SK-N-SH (cell line): ENCODE measurements at regions not wholly inside any gene's neighbourhood (a gene's known extent, or its start where the extent isn't known, plus 50 kb on each side); places are given as distances from the start of the nearest gene placed in this dataset.
A peak's percentile ranks its signal among the peaks of the same experiment; 100 is the strongest.

Experiments used
- CTCF ChIA-PET: fragments of 300-600, 350-600 bp; formaldehyde crosslinking; extraction: SDS; loops from one replicate; lab custom pipeline; 2021; lab: Yijun Ruan, JAX
- POLR2A ChIA-PET: fragments of 350-600 bp; sonication (Branson Sonifier 250); formaldehyde crosslinking; extraction: SDS; loops from one replicate; lab custom pipeline; 2020; ENCODE audit warnings: antibody characterized with exemption, inconsistent platforms; lab: Yijun Ruan, JAX
- DNase-seq: peaks from one replicate; pipeline ENCODE4 v3.0.0; 2012
- H2AFZ ChIP-seq: fragments of 200-600 bp; sonication (generic); 2 replicates; pipeline ENCODE4 v1.8.1; 2016; ENCODE audit warnings: antibody characterized with exemption, mild to moderate bottlenecking, low read depth
- H3F3A ChIP-seq: fragments of 200-600 bp; sonication (generic); replicated peaks from 2 replicates; pipeline ENCODE3; 2016; ENCODE audit warnings: antibody characterized with exemption, mild to moderate bottlenecking; ENCODE audit not compliant: insufficient read depth
- H3K27ac ChIP-seq, 2 experiments: fragments of 200-500 bp in 1 of 2; fragments of 200-600 bp in 1 of 2; sonication (Bioruptor generic) in 1 of 2; sonication (generic), shearing (Covaris generic) in 1 of 2; 2 replicates each; pipeline versions ENCODE4 v1.5.1 to v1.6.1; 2014 to 2016; ENCODE audit warnings: low read depth in 2 of 2, inconsistent platforms in 1 of 2, low read length in 1 of 2, mild to moderate bottlenecking in 1 of 2, mixed read lengths in 1 of 2
- H3K27me3 ChIP-seq: fragments of 200-600 bp; sonication (generic), shearing (Covaris generic); 2 replicates; pipeline ENCODE4 v1.6.1; 2016; ENCODE audit warnings: mixed run types; ENCODE audit not compliant: insufficient read depth
- H3K36me3 ChIP-seq, 2 experiments: fragments of 200-500 bp in 1 of 2; fragments of 200-600 bp in 1 of 2; sonication (Bioruptor generic) in 1 of 2; sonication (generic) in 1 of 2; replicated peaks in 1 of 2; 2 replicates each; pipeline versions ENCODE3 to v1.5.1; 2014 to 2016; ENCODE audit warnings: low read length in 1 of 2, mild to moderate bottlenecking in 1 of 2; ENCODE audit not compliant: insufficient read depth in 2 of 2, control insufficient read depth in 1 of 2
- H3K4me1 ChIP-seq, 2 experiments: fragments of 200-500 bp in 1 of 2; fragments of 200-600 bp in 1 of 2; sonication (Bioruptor generic) in 1 of 2; sonication (generic), shearing (Covaris generic) in 1 of 2; 2 replicates each; pipeline versions ENCODE4 v1.5.1 to v1.6.1; 2014 to 2016; ENCODE audit warnings: low read depth in 1 of 2, low read length in 1 of 2, mixed run types in 1 of 2; ENCODE audit not compliant: insufficient read depth in 2 of 2, control insufficient read depth in 1 of 2
- H3K4me2 ChIP-seq: fragments of 200-600 bp; sonication (generic), shearing (Covaris generic); 2 replicates; pipeline ENCODE4 v1.6.1; 2017; ENCODE audit warnings: mixed run types
- H3K4me3 ChIP-seq, 2 experiments: fragments of 200-500 bp in 1 of 2; fragments of 200-600 bp in 1 of 2; sonication (Bioruptor generic) in 1 of 2; sonication (generic), shearing (Covaris generic) in 1 of 2; 2 replicates each; pipeline versions ENCODE4 v1.5.1 to v1.8.1; 2014 to 2016; ENCODE audit warnings: low read depth in 2 of 2, inconsistent platforms in 1 of 2, low read length in 1 of 2, mild to moderate bottlenecking in 1 of 2, mixed read lengths in 1 of 2, moderate library complexity in 1 of 2
- H3K79me2 ChIP-seq: fragments of 200-600 bp; sonication (generic); 2 replicates; pipeline ENCODE4 v1.8.1; 2017; ENCODE audit warnings: mild to moderate bottlenecking; ENCODE audit not compliant: insufficient read depth
- H3K9ac ChIP-seq: fragments of 200-600 bp; sonication (generic); 2 replicates; pipeline ENCODE4 v1.6.1; 2017; ENCODE audit warnings: mixed run types
- H3K9me2 ChIP-seq: fragments of 200-600 bp; sonication (generic); 2 replicates; pipeline ENCODE4 v1.6.1; 2017; ENCODE audit warnings: mixed run types
- H3K9me3 ChIP-seq: fragments of 200-600 bp; sonication (generic); 2 replicates; pipeline ENCODE4 v1.6.1; 2017; ENCODE audit warnings: mixed run types, mild to moderate bottlenecking, moderate library complexity
- H4K20me1 ChIP-seq: fragments of 200-600 bp; sonication (generic); 2 replicates; pipeline ENCODE4 v1.6.1; 2017; ENCODE audit warnings: mild to moderate bottlenecking, mixed run types; ENCODE audit not compliant: insufficient read depth
- ELF1 ChIP-seq: IDR thresholded peaks from 2 replicates; pipeline ENCODE4 v1.4.0; 2012
- EP300 ChIP-seq, 2 experiments: IDR thresholded peaks; 2 replicates each; pipeline versions ENCODE4 v1.4.0 to v1.6.1; 2012; ENCODE audit warnings: borderline replicate concordance in 1 of 2, low read depth in 1 of 2, low read length in 1 of 2
- FOSL2 ChIP-seq: IDR thresholded peaks from 2 replicates; pipeline ENCODE4 v1.4.0; 2012; ENCODE audit warnings: low read depth, mild to moderate bottlenecking, moderate library complexity, borderline replicate concordance
- FOXM1 ChIP-seq: IDR thresholded peaks from 2 replicates; pipeline ENCODE4 v1.4.0; 2012; ENCODE audit warnings: low read depth, mild to moderate bottlenecking
- GABPA ChIP-seq: IDR thresholded peaks from 2 replicates; pipeline ENCODE4 v1.4.0; 2012; ENCODE audit warnings: low read depth, mild to moderate bottlenecking
- GATA2 ChIP-seq: sonication (generic); formaldehyde crosslinking; IDR thresholded peaks from 2 replicates; pipeline ENCODE4 v1.5.0; 2020; ENCODE audit warnings: mild to moderate bottlenecking, missing genetic modification reagents
- JUND ChIP-seq: IDR thresholded peaks from 2 replicates; pipeline ENCODE4 v1.4.0; 2012
- NFIC ChIP-seq: IDR thresholded peaks from 2 replicates; pipeline ENCODE4 v1.4.0; 2012; ENCODE audit warnings: borderline replicate concordance
- POLR2AphosphoS5 ChIP-seq: IDR thresholded peaks from 2 replicates; pipeline ENCODE4 v1.6.1; 2012; ENCODE audit warnings: low read depth, low read length
- RAD21 ChIP-seq: IDR thresholded peaks from 2 replicates; pipeline ENCODE4 v1.6.1; 2012; ENCODE audit warnings: mild to moderate bottlenecking, low read length
- RCOR1 ChIP-seq: fragments of 150-350 bp; IDR thresholded peaks from 2 replicates; pipeline ENCODE4 v1.6.1; 2017; ENCODE audit warnings: antibody characterized with exemption, low read length
- RXRA ChIP-seq: IDR thresholded peaks from 2 replicates; pipeline ENCODE4 v1.4.0; 2012; ENCODE audit warnings: low read depth, mild to moderate bottlenecking, borderline replicate concordance
- SMC3 ChIP-seq: IDR thresholded peaks from 2 replicates; pipeline ENCODE4 v1.6.1; 2012; ENCODE audit warnings: low read depth, low read length, improper control_type of control experiment
- YY1 ChIP-seq: IDR thresholded peaks from 2 replicates; pipeline ENCODE4 v1.4.0; 2012; ENCODE audit warnings: low read depth, mild to moderate bottlenecking
- WGBS: methylation state at CpG from one replicate; pipeline ENCODE4 v1.1.6; 2017; ENCODE audit warnings: low lambda C conversion rate; 5-methylcytosine and 5-hydroxymethylcytosine counted together
- TF ChIP-seq, protein P1 (sequence below): fragments of 200-600 bp; sonication (generic); IDR thresholded peaks from 2 replicates; pipeline ENCODE4 v1.6.1; 2017; ENCODE audit warnings: antibody characterized with exemption, mild to moderate bottlenecking, moderate library complexity

DNA sequence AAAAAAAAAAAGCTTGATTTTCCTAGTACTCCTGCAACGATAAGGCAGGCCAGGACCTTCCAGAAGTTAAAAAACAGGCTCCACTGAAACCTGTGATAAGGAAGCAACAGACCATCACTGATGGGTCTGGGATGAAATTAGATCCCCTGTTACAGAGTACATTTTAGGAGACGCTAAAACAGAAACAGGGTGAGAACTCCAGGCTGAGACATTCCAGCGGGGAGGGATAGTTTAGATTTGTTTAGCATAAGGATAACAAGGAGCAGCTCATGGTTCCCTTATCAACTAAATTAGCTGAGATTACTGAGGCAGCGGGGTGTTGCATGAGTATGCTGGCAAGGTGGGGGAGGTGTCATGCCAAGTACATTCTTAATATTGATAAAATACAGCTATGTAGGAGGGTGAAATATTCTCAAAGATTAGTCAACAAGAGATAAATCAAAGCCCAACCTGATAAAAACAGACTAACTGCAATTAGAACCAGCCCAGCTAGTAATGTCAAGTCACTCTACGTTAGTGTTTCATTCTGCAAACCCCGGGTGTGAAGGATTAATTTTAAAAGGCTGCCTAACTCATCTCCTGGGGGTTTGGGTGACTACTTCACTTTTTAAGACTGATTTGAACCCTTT lies 75.0 kb upstream of the BZW1 start:
- Histone ChIP-seq H3K27me3 (no peaks in the 10 kb centered on the region), H3K36me3 (no peaks in the 10 kb centered on the region)
- CTCF ChIA-PET = interaction anchor here (1.3 to 14.9 kb wide), 6 partner anchors 9 to 118 kb away, joined by 3 to 230 read pairs (median 8); no protein-coding TSS in a partner anchor
- TF ChIP-seq GATA2 = peak; percentile 65
- peak; percentile 47; the same call in 1 of the 2 replicates for TF ChIP-seq RCOR1
- TF ChIP-seq POLR2AphosphoS5 = no peak
- TF ChIP-seq, all 33 proteins: peak for 2
- 72% methylated on average over 6 of the region's 6 CpGs for WGBS
- peak overlapping the region; percentile 62; the same call in 1 of the 2 replicates for H2AFZ ChIP-seq
- no peaks in the 10 kb centered on the region for H3K9me2 ChIP-seq
- POLR2A ChIA-PET = interaction anchor here (0.9 kb wide), 1 partner anchor 24 kb away, joined by 4 read pairs; no protein-coding TSS in a partner anchor
- no peak overlapping the region for H3K9ac ChIP-seq
- peaks cover 0 to 7% of the 10 kb centered on the region in 2 experiments; a peak in 2 of 4 replicates for H3K4me1 ChIP-seq
- no peak overlapping the region for H3K27ac ChIP-seq
- H3K9me3 ChIP-seq = no peaks in the 10 kb centered on the region
- no peak overlapping the region for H3K4me2 ChIP-seq
- peaks cover 5% of the 10 kb centered on the region for H3F3A ChIP-seq
- H4K20me1 ChIP-seq = no peaks in the 10 kb centered on the region
- no peak overlapping the region for H3K4me3 ChIP-seq
- no peaks in the 10 kb centered on the region for H3K79me2 ChIP-seq
- DNase-seq = peak; percentile 49

DNA sequence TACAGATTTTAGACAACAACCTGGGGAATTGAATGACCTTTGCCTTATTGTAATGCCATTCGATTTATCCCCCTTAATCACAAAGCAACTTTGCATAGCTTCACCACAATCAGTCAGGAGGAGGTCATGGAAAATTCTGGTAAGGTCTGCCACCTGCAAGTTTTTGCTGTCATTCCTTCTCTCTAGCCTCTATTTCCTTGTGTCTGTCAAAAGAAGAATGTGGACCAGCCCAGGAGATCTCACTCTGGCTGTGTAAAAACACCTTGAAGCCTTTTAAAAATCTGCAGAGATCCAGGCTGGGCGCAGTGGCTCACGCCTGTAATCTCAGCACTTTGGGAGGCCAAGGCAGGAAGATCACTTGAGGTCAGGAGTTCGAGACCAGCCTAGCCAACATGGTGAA lies 74.1 kb upstream of the BZW1 start:
- DNase-seq = no peak
- Histone ChIP-seq H3K27me3 (no peaks in the 10 kb centered on the region), H3F3A (peaks cover 5% of the 10 kb centered on the region), H3K4me2 (no peak overlapping the region), H3K27ac (no peak overlapping the region), H3K4me1 (peaks cover 0 to 7% of the 10 kb centered on the region in 2 experiments; a peak in 2 of 4 replicates), H4K20me1 (no peaks in the 10 kb centered on the region), H3K79me2 (no peaks in the 10 kb centered on the region), H3K9me2 (no peaks in the 10 kb centered on the region), H2AFZ (no peak overlapping the region), H3K9me3 (no peaks in the 10 kb centered on the region), H3K9ac (no peak overlapping the region), H3K36me3 (no peaks in the 10 kb centered on the region), H3K4me3 (no peak overlapping the region)
- CTCF ChIA-PET = interaction anchor here (1.3 to 14.9 kb wide), 2 partner anchors 12 to 29 kb away, joined by 4 to 230 read pairs; no protein-coding TSS in a partner anchor
- POLR2A ChIA-PET = no interaction called here
- TF ChIP-seq SMC3 = no peak
- no peak for TF ChIP-seq GABPA
- TF ChIP-seq NFIC = no peak
- TF ChIP-seq RCOR1 = no peak
- no peak for TF ChIP-seq EP300 (IDR thresholded peaks at IDR 0.05; ENCODE audit: borderline replicate concordance in 1 of 2, low read depth in 1 of 2, low read length in 1 of 2)
- TF ChIP-seq, protein P1, sequence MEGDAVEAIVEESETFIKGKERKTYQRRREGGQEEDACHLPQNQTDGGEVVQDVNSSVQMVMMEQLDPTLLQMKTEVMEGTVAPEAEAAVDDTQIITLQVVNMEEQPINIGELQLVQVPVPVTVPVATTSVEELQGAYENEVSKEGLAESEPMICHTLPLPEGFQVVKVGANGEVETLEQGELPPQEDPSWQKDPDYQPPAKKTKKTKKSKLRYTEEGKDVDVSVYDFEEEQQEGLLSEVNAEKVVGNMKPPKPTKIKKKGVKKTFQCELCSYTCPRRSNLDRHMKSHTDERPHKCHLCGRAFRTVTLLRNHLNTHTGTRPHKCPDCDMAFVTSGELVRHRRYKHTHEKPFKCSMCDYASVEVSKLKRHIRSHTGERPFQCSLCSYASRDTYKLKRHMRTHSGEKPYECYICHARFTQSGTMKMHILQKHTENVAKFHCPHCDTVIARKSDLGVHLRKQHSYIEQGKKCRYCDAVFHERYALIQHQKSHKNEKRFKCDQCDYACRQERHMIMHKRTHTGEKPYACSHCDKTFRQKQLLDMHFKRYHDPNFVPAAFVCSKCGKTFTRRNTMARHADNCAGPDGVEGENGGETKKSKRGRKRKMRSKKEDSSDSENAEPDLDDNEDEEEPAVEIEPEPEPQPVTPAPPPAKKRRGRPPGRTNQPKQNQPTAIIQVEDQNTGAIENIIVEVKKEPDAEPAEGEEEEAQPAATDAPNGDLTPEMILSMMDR = no peak
- no peak for TF ChIP-seq FOSL2
- TF ChIP-seq FOXM1 = no peak
- TF ChIP-seq YY1 = no peak
- TF ChIP-seq JUND = no peak
- no peak for TF ChIP-seq RXRA
- no peak for TF ChIP-seq RAD21
- TF ChIP-seq GATA2 = no peak
- TF ChIP-seq ELF1 = no peak
- 84% methylated on average over 4 of the region's 4 CpGs for WGBS
